ENCODE measurements at regions not wholly inside any gene's neighbourhood (a gene's known extent, or its start where the extent isn't known, plus 50 kb on each side); places are given as distances from the start of the nearest gene placed in this dataset.
"Not testable (repeated sequence)": the region's sequence is repeated elsewhere in the genome, so short reads cannot be mapped to it uniquely, and the experiment has no call there.

DNA sequence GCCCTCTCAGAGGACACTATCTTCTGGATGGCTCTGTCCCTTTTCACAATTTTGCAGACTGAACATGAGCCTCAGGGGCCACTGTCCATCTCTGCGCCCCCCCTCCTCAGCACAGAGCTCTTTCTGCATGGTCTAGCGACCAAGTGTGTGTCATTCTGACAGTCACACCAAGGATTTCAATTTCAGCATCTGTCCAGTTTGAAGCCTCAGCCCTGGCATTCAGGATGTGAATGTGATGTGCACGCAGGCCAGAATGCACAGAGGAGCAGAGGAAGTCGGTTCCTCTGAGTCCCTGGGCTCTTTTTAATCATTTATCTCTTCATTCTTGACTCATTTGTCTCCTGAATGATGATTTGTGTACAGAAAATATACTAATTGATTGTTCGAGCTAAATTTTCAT, 102.0 kb upstream of the PWP1 start:
- no peak for DNase-seq (ENCODE audit: low read depth in 2 of 2)

DNA sequence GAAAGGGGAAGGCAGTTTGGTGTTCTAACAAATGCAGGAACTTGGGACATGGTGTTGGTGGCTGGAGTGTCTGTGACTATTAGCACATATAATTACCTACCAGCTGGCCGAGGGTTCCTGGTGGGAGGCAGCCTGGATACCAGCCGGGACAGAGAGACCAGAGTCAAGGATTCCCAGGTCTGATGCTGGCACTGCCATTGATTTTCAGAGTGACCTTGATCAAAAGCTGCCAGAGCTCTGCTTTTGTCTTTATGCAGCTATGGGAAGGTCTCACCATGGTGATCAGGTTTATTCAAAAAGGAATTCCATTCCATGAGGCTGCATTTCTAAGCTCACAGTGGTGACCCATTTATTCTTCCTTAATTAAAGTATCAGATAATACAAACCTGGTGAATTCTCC, 101.0 kb upstream of the PWP1 start:
- DNase-seq (ENCODE audit: low read depth in 2 of 2), result no peak

DNA sequence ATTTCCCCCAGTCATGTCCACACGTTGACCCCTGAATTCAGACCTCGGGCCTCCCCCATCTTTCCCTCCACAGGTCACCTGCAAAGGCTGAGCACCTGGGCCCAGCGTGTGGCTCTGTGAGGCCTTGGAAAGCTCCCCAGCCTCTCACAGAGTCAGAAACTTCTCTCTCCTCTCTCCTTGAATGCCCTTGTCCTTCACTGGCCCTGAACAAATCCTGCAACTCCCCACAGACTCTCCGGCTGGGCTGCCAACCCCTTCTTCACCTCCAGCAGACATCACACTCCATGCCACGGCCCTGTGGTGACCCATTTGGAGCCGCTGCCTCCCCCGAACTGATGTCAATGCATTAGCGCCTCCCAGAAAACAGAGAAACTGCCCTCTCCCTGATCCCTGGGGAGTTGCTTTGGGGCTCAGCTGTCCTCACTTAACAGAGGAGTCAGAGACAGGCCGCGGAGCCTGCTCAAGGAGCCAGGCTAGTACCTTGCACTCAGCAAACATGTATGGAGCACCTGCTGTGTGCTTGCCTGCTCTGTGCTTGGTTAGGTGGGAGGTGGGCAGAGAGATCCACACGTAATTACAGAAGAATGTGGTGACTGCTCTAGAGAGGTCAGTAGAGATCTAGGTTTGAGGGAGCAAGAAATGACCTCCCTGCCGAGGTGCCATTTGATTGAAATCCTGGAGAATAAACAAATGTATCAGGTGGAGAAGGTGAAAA, 99.2 kb upstream of the PWP1 start:
- no peak for DNase-seq (ENCODE audit: low read depth in 2 of 2)

DNA sequence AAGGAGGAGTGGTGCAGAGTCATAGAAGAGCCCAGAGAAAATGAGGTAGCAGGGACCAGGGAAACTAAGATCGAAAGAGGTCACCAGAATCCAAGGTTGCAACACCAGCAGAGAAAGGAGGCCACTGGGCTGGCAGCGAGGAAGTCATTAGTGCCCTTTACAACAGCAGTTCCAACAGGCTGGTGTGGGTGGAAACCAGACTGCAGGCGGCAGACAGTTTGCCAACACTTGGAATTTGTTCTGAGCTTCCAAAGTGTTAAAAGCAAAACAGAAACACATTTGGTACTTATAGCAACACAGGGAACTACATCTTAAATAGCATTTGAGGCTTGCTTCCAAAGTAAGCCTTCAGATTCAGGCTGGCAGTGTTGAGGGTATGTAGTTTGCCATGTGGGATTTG, 95.2 kb upstream of the PWP1 start:
- no peak for DNase-seq (ENCODE audit: low read depth in 2 of 2)

DNA sequence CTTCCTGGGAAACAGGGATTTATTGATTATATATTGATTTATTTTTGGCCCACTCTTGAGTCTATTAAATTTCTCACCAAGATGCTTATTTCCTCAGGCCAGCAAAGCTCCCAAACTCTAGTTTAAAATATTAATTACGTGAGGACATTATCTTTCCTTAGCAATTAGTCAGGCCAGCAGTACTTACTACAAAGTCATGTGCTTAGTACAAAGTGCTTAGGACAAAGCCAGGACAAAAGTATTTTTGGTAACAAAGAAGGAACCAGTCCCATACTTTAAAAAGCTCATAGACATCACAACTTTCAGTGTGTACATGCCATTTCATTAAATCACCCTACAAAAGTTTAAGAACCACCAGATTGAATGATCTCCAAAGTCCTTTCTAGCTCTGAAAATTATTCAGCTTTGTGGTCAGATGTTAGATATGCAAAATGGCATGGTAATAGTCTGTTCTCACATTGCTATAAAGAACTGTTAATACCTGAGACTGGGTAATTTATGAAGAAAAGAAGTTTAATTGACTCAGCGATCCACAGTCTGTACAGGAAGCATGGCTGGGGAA, 94.7 kb upstream of the PWP1 start:
- DNase-seq (ENCODE audit: low read depth in 2 of 2), result no peak

DNA sequence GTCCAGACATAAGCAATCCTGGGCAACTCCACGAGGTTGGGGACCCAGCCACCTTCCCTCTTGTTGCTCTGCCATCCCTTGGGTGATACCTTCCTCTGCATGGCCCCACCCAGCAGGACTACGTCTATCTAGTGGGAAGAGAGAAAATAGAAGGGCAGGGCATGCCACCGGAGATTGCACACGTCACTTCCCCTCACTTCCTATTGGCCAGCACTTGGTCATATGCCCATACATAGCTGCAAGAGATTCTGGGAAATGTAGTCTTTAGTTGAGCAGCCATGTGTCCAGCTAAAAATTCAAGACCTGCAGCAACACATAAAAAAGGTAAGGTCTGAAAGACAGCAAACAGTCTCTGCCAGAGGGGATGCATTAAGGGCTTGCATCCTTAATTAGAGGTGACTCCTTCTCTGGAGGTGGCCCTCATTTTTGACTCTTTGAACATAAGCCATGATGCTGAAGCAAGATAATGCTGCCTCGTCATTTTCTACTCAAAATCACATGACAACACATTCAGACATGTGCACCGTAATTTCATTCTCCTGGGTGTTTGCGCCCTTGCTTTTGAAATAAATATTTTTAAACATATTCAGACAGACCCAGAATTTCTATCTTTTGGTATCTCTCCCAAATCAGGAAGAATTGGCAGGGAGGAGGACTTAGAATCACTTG, 91.8 kb upstream of the PWP1 start:
- no peak for DNase-seq (ENCODE audit: low read depth in 2 of 2)

DNA sequence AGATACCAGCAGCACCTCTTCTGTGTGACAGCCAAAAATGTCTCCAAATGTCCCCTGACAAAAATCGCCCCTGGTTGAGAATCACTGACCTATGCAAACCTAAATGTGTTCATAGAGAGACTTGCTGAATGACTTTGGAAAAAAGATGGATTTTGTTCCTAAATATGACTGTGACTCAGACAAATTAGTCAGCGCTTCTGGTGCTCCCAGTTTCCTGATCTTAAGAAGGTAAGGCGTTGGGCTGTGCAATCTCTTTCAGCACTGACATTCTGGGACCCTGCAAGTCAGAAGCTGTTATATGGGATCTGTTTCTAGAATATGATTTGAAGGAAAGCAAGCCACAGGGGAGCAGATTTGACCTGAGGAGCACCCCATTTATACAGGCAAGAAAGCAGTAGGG, 90.6 kb upstream of the PWP1 start:
- DNase-seq (ENCODE audit: low read depth in 2 of 2), result no peak

DNA sequence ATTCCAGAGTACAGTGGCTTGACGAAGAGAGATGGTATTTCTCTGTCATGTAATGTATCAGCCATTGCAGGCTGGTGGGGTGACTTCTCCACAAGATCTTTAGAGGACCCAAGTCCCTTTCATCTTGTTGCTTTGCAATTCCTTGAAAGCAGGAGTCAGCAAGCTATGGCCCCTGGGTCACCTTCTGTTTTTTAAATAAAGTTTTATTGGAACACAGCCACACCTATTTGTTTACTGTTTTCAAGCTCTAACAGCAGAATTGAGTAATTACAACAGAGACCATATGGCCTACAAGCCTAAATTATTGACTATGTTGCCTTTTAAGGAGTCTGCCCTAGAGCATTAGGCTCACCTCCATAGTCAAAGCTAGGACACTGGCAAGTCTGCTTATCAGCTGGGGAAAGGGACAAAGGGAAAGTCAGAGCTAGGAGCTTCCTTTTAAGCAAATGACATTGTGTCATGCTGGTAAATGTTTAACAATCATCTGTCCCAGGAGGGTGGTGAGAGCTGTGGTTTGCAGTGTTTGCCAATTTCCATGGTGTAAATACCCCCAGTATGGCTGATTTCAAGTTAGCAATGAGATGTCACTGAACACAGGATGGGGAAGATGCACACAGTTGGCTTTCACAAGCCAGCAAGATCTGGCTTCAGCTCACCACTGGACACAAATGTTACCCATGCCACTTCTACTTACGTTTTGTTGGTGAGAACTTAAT, 87.7 kb upstream of the PWP1 start:
- no peak for DNase-seq (ENCODE audit: low read depth in 2 of 2)

DNA sequence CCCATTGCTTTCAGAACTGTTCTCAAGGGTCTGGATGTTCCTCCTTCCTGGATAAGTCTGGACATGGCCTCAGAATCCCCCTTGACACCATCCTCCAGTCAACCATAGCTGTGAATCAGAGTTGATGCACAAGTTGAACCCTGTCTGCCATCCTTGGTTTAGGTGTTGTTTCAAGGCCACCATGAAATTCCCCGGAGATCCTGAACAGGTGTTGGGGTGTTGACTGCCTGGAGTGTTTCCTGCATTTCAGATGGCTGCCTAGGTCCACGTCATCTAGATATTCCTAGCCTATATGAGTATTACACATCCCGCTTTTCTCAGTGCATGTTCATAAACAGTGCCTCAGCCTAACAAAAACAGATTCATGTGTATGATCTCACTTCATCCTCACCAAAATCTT, 86.7 kb upstream of the PWP1 start:
- DNase-seq (ENCODE audit: low read depth in 2 of 2), result no peak

DNA sequence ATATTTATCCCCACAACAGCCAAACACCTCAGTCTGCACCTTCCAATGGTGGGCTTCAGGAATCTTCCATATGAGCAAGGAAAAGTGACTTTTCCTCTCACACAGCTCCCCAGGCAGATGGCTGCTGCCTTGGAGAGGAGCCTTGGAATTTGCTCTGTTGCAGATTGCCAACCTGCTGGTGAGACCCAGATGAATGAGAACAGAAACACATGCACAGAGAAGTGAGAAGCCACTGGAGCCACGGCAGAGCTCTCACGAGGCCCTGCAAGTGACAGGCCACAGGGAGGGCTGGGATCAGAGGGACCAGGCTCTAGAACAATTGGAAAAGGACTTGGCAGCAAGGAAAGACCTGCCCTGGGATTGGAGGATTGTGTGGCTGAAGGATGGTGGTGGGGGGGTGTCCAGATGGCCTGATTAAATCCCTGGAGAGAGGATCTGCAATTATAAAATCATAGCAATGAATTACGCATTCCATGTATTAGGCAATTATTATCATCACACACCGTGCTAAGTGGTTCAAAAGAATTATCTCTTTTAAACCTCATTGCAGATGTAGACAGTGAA, 84.9 kb upstream of the PWP1 start:
- DNase-seq (ENCODE audit: low read depth in 2 of 2), result no peak

DNA sequence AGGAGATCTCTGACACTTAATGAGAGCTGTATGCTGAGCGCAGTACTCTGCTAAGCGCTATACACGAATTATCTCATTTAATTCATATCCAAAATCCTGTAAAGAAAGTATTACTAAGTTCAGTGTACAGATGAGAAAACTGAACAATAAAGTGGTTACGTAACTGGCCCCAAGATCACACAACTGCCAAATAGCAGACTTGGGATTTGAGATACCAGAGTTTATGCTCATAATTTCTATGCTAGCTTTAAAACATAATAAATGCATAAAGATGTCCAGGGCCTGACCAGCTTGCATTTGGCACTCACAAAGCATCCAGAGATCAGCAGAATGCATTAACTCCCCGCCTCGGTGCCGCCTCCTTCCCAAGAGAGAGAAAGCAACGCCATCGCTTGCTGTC, 83.2 kb upstream of the PWP1 start:
- DNase-seq (ENCODE audit: low read depth in 2 of 2), result no peak

DNA sequence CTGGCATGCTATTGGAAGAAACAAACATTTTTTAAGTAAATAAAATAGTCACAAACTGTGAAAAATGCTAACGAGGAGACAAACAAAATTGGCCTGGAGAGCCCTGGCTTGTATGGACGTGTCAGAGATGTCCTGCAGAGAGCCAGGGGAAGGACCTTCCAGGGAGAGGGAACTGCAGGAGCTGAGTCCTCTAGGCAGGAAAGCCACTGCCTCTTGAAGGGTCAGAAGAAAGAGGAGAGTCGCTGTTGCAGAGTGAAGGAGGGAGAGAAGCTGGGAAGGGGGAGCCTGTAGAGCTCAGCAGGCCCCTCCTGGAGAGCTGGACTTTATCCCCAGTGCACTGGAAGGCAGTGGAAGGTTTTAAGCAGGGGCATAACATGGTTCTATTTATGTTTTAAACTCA, 80.3 kb upstream of the PWP1 start:
- no peak for DNase-seq (ENCODE audit: low read depth in 2 of 2)

DNA sequence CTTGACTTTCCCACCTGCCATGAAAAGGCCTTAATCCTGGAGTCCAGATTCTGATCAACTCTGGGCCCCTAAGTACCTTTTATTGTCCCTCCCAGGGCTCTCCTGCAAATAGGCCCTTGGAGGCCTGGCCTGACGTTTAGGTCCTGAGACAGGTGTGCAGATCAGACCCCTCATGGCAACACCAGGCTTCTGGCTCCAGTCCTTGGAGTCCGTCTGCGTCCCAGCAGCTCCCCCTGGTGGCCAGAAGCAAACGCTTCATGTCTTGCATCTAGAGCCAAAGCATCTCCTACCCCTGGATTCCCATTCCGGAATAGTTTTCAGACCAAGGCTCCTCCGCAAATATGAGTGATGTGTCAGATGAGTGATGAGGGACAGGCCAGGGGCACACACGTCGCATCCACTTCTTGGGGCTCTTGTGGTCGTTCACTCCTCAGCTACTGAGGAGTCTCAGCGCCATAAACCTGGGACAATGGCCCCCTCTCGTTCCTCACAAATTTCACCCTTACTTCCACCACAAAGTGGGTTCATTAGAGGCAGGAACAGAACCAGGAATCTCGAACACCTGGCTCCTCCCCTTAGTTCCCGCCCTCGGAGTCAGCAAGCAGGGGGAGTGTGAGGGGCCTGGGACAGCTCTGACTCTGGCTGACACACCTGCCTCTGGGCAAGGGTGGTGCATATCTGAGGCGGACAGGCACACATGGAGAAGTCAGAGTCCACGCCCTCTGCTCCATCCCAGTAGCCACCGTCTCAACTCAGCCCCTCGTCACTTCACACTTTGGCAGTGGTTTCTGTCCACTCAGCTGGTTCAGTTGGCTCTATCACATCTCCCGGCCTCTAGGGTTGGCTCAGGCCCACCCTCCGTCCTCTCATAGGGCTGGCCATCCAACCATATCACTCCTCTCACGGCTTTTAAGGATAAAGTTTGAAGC, 77.9 kb upstream of the PWP1 start:
- peak; percentile 81 for DNase-seq (ENCODE audit: low read depth in 2 of 2)

DNA sequence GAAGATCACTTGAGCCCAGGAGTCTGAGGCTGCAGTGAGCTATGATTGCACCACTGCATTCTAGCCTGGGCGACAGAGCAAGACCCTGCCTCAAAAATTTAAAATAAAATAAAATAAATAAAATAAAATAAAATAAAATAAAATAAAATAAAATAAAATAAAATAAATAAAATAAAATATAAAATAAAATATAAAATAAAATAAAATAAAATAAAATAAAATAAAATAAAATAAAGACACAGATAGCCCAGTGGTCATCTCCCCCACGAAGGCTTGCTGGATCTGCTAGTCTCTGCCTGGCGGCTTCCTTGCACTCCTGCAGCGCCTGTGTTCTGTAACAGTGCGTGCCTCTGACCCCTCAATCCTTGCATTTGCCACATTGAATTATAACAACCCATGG, 76.8 kb upstream of the PWP1 start:
- not testable (repeated sequence) for DNase-seq (ENCODE audit: low read depth in 2 of 2)

DNA sequence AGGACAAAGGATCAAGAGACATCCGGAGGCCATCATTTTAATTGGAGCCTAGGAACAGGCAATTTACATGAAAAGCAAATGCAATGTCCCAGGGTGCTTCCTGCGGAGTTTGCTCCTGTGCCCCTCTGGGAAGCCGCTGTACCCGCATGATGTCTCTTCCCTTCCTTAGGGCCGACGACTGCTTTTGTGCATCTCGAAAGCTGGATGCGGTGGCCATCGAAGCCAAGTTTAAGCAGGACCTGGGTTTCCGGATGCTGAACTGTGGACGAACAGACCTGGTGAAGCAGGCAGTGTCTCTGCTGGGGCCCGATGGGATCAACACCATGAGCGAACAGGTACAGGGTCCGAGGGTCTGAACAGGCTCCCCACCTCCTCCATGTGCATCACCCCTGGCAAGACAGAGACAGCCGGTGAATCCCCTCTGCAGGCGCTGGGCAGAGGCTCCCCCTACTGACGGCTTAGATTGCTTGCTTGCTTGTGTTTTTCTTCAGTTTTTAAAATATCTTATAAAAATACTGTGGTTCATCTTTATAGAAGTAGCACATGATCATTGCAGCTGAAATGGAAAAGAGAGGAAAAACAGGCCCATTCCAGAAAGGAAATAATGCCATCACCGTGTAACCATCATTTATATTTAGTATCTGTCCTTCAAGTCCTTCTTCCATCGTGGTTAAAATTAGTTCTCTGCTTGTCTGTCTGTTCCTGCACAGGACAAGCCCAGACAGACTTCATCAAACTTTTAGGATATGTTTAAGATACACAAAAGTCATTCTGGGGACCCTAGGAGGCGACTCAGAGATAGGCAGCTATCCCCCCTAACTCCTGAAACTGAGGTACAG, 75.4 kb upstream of the PWP1 start:
- no peak for DNase-seq (ENCODE audit: low read depth in 2 of 2)

DNA sequence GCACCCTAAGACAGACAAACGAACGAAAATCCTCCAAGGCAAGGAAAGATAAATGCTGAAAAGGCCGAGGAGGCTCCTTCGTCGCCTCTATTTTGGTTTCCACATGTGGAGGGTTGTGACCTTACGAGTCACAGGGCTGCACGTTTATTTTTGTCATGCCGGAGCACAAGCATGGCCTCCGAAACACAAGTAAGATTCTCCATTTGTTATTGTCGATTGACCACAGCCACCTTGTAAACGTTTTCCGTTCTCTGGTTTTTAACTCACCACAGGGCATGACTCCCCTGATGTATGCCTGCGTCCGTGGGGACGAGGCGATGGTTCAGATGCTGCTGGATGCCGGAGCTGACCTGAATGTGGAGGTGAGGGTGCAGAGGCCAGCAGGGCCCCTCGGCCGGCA, 73.1 kb upstream of the PWP1 start:
- no peak for DNase-seq (ENCODE audit: low read depth in 2 of 2)

DNA sequence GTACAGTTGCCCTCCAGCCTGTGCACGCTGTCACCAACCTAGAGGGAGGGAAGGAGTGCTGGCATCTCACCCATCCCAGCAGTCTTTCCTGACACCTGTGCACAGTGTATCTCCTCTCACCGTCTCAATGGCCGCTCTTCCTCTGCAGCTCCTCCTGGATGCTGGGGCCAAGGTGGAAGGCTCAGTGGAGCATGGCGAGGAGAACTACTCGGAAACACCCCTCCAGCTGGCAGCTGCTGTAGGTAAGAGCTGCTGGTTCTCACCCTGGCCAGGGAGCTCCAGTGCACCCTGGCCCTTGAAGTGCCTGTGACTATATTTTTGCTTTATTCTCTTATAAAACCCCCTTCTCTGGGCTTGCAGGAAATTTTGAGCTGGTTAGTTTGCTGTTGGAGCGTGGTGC, 68.7 kb upstream of the PWP1 start:
- no peak for DNase-seq (ENCODE audit: low read depth in 2 of 2)

DNA sequence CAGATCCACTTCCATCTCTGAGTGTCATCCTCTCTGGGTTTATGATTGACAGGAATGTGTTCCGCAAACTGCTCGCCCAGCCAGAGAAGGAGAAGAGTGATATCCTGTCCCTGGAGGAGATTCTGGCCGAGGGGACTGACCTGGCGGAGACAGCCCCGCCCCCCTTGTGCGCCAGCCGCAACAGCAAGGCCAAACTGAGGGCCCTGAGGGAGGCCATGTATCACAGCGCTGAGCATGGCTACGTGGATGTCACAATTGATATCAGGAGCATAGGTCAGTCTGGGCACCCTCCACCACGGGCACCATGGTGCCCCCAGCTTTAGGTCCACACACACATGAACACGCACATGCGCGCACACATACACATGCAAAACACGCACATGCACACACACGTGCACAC, 67.5 kb upstream of the PWP1 start:
- DNase-seq (ENCODE audit: low read depth in 2 of 2), result no peak

DNA sequence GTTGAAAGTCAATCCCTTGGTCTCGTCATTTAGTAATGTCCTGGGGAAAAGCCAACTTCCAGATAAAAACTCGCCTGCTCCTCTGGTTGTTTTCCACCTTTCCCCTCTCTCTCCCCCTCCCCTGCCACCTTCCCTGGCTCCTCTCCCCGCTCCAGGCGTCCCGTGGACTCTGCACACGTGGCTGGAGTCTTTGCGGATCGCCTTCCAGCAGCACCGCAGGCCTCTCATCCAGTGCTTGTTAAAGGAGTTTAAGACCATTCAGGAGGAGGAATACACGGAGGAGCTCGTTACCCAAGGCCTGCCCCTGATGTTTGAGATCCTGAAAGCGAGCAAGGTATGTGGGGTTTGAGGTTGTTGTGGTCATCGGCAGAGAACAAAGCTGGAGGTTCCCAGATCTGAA, 65.8 kb upstream of the PWP1 start:
- no peak for DNase-seq (ENCODE audit: low read depth in 2 of 2)

DNA sequence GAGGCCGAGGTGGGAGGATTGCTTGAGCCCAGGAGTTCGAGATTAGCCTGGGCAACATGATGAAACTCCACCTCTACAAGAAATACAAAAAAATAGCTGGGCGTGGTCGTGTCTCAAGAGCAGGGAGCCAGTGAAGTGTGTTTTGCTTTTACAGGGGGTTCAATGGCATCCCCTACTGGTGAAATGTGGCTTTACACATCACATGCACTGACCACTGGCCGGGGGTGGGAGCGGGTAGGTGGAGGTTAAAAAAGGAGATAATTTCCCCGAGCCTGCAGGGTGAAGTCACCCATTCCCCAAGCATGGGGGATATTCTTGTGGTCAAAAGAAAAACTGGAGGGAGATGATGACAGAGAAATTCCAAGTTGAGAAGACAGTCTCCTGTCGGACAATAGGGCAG, 63.6 kb upstream of the PWP1 start:
- DNase-seq (ENCODE audit: low read depth in 2 of 2), result no peak

DNA sequence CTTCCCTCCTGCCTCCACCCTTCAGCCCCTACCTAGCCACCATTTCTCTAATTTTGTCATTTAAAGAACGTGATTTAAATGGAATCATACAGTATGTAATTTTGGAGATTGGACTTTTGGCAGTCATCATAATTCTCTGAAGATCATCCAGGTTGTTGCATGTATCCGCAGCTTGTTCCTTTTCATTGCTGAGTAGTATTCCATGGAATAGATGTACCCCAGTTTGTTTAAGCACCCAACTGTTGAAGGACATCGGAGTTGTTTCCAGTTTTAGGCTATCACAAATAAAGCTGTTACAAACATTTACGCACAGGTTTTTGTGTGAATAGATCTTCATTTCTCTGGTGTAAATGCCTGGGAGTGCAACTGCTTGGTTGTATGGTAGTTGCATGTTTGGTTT, 61.1 kb upstream of the PWP1 start:
- DNase-seq (ENCODE audit: low read depth in 2 of 2), result no peak
